Neutrophil (primary cell): ENCODE measurements at regions not wholly inside any gene's neighbourhood (a gene's known extent, or its start where the extent isn't known, plus 50 kb on each side); places are given as distances from the start of the nearest gene placed in this dataset.

Experiments used
- H3K27ac ChIP-seq: fragments of 200-600 bp; sonication (generic); 2 replicates; pipeline ENCODE4 v1.5.1; 2016; ENCODE audit warnings: mild to moderate bottlenecking, moderate library complexity
- H3K27me3 ChIP-seq: fragments of 200-600 bp; sonication (generic); 2 replicates; pipeline ENCODE4 v1.6.0; 2016; ENCODE audit warnings: mild to moderate bottlenecking
- H3K36me3 ChIP-seq: fragments of 200-600 bp; sonication (generic); 2 replicates; pipeline ENCODE4 v1.5.1; 2017
- H3K4me1 ChIP-seq, 2 experiments: fragments of 200-600 bp in 1 of 2; sonication (generic) in 1 of 2; 1 replicate in 1 of 2; 2 replicates in 1 of 2; pipeline versions ENCODE4 v1.5.1 to v1.6.1; 2013 to 2016; ENCODE audit warnings: low read depth in 1 of 2, low read length in 1 of 2, mild to moderate bottlenecking in 1 of 2, moderate library complexity in 1 of 2; ENCODE audit not compliant: control insufficient read depth in 1 of 2, insufficient read depth in 1 of 2
- H3K4me3 ChIP-seq, 2 experiments: fragments of 200-600 bp in 1 of 2; sonication (generic) in 1 of 2; 1 replicate in 1 of 2; 2 replicates in 1 of 2; pipeline ENCODE4 v1.5.1; 2013 to 2016; ENCODE audit warnings: low read depth in 1 of 2, low read length in 1 of 2, mild to moderate bottlenecking in 1 of 2, moderate library complexity in 1 of 2
- H3K9me3 ChIP-seq: fragments of 200-600 bp; sonication (generic); 2 replicates; pipeline ENCODE4 v1.5.1; 2016
- CTCF ChIP-seq: fragments of 200-600 bp; sonication (generic); IDR thresholded peaks from 2 replicates; pipeline ENCODE4 v1.5.1; 2016; ENCODE audit warnings: antibody characterized with exemption

GRCh38 chr6:109295774-109296156 is 86.5 kb downstream of the CD164 start:
- no peak overlapping the region for H3K4me3 ChIP-seq
- H3K9me3 ChIP-seq = no peaks in the 10 kb centered on the region
- TF ChIP-seq CTCF = no peak
- H3K27ac ChIP-seq = no peak overlapping the region
- no peaks in the 10 kb centered on the region for H3K36me3 ChIP-seq
- no peaks in the 10 kb centered on the region for H3K27me3 ChIP-seq
- peaks cover 5 to 10% of the 10 kb centered on the region in 2 experiments for H3K4me1 ChIP-seq

GRCh38 chr6:109295109-109295773 is 87.0 kb downstream of the CD164 start:
- Histone ChIP-seq H3K9me3 (no peaks in the 10 kb centered on the region), H3K4me3 (no peak overlapping the region), H3K4me1 (peaks cover 5 to 10% of the 10 kb centered on the region in 2 experiments), H3K36me3 (no peaks in the 10 kb centered on the region), H3K27ac (no peak overlapping the region), H3K27me3 (no peaks in the 10 kb centered on the region)
- no peak for TF ChIP-seq CTCF

- no peak for TF ChIP-seq CTCF
- no peaks in the 10 kb centered on the region for H3K9me3 ChIP-seq
- peaks cover 3 to 4% of the 10 kb centered on the region in 2 experiments for H3K4me1 ChIP-seq
- no peaks in the 10 kb centered on the region for H3K27me3 ChIP-seq
- no peaks in the 10 kb centered on the region for H3K36me3 ChIP-seq
- H3K27ac ChIP-seq = no peak overlapping the region
- no peak overlapping the region for H3K4me3 ChIP-seq
Measured at GRCh38 chr6:109292983-109293586, 89.2 kb downstream of the CD164 start.

GRCh38 chr6:109292420-109292819 is 89.8 kb downstream of the CD164 start:
- H3K4me1 ChIP-seq = no peaks in the 10 kb centered on the region
- TF ChIP-seq CTCF = no peak
- H3K9me3 ChIP-seq = no peaks in the 10 kb centered on the region
- no peak overlapping the region for H3K4me3 ChIP-seq
- no peaks in the 10 kb centered on the region for H3K36me3 ChIP-seq
- no peak overlapping the region for H3K27ac ChIP-seq
- H3K27me3 ChIP-seq = no peaks in the 10 kb centered on the region

GRCh38 chr6:109291902-109292301 is 90.4 kb downstream of the CD164 start:
- Histone ChIP-seq H3K4me3 (no peak overlapping the region), H3K27ac (no peak overlapping the region), H3K27me3 (no peaks in the 10 kb centered on the region), H3K4me1 (no peaks in the 10 kb centered on the region), H3K9me3 (no peaks in the 10 kb centered on the region), H3K36me3 (no peaks in the 10 kb centered on the region)
- no peak for TF ChIP-seq CTCF
